Esophagus muscularis mucosa (tissue), 4 donors: ENCODE measurements at regions not wholly inside any gene's neighbourhood (a gene's known extent, or its start where the extent isn't known, plus 50 kb on each side); places are given as distances from the start of the nearest gene placed in this dataset.

Source experiments
- DNase-seq: peaks from one replicate; pipeline ENCODE4 v3.0.0-alpha.2; 2017; ENCODE audit errors: extremely low spot score
- H3K27ac ChIP-seq, 4 donors: fragments of 200-600 bp; sonication (generic); replicated peaks in 1 of 4; 1 replicate in 3 of 4; 2 replicates in 1 of 4; pipeline ENCODE4 v1.5.1; 2016 to 2019; ENCODE audit warnings: mild to moderate bottlenecking in 1 of 4
- H3K27me3 ChIP-seq, 4 donors: fragments of 200-600 bp; sonication (generic); one replicate each; pipeline versions ENCODE4 v1.5.1 to v1.6.0; 2016 to 2019
- H3K36me3 ChIP-seq, 4 donors: fragments of 200-600 bp; sonication (generic); one replicate each; pipeline ENCODE4 v1.5.1; 2016 to 2019
- H3K4me1 ChIP-seq, 4 donors: fragments of 200-600 bp; sonication (generic); one replicate each; pipeline ENCODE4 v1.5.1; 2016 to 2019
- H3K4me3 ChIP-seq, 4 donors: fragments of 200-600 bp; sonication (generic); 1 replicate in 2 of 4; 2 replicates in 2 of 4; pipeline ENCODE4 v1.5.1; 2016 to 2019; ENCODE audit warnings: mild to moderate bottlenecking in 4 of 4, moderate library complexity in 1 of 4
- H3K9me3 ChIP-seq, 4 donors: fragments of 200-600 bp; sonication (generic); 1 replicate in 3 of 4; 2 replicates in 1 of 4; pipeline ENCODE4 v1.5.1; 2016 to 2019
- EP300 ChIP-seq: sonication (generic); formaldehyde crosslinking; IDR thresholded peaks from one replicate; pipeline ENCODE4 v1.6.1; 2017; ENCODE audit warnings: antibody characterized with exemption
- POLR2A ChIP-seq: fragments of 450-650 bp; IDR thresholded peaks from one replicate; pipeline ENCODE4 v1.6.1; 2017; ENCODE audit warnings: antibody characterized with exemption, moderate library complexity, mild to moderate bottlenecking, low read depth
- POLR2AphosphoS5 ChIP-seq, 2 donors: sonication (generic); formaldehyde crosslinking; IDR thresholded peaks; one replicate each; pipeline ENCODE4 v1.6.1; 2017; ENCODE audit warnings: antibody characterized with exemption in 2 of 2
- WGBS: methylation state at CpG from one replicate; pipeline ENCODE4 v1.1.5; 2018; 5-methylcytosine and 5-hydroxymethylcytosine counted together
- intact Hi-C: fragments of 100-400 bp; cut with DNase I; formaldehyde crosslinking; loops from one replicate; pipeline ENCODE4 v1.15.1; 2023
- TF ChIP-seq, protein P1 (sequence below), 3 experiments: fragments of 200-600 bp in 2 of 3; fragments of 450-650 bp in 1 of 3; sonication (generic) in 2 of 3; IDR thresholded peaks; one replicate each; pipeline ENCODE4 v1.5.1; 2017 to 2019; ENCODE audit warnings: antibody characterized with exemption in 3 of 3, mild to moderate bottlenecking in 2 of 3, moderate library complexity in 1 of 3

DNA sequence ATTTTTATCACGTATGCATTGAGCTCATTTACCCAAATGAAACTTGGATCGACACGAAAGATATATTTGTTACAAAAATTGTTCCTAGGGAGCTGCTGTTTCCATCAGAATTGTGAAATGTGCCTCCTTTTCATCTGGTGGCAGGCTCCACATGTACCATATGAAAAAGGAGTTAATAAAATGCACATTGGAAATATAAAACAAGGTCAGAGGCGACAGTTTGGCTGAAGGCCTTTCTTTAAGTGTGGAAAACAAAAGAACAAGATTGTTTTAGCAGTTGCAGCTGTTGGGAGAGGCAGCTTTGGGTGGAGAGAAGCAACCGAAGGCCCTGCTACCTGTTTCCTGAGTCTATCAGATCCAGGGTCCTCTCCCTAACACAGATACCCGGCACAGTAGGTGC lies 334.5 kb upstream of the NT5E start:
- 82% methylated on average over 6 of the region's 6 CpGs for WGBS

DNA sequence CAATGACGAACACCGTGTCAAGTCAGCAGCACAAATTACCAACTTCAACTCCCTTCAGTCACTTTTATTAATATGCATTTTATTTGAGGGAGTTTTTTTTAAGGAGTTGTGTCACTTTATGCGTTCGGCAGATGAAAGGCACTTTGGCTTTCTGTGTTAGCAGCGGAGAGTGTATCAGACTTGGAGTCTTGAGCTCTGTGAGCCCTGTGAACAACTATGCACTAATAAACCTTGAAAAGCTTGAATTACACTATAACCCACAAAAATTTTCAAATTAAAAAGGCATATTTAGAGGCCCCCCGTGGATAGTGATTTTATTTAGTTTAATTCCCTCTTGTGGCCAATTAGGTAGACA lies 335.3 kb upstream of the NT5E start:
- Histone ChIP-seq H3K27ac (peak overlapping the region in 3 of 4 donors; percentile 58 to 68 (median 60)), H3K27me3 (no peaks in the 10 kb centered on the region), H3K9me3 (no peaks in the 10 kb centered on the region), H3K36me3 (no peaks in the 10 kb centered on the region), H3K4me1 (peaks cover 0 to 34% (median 25%) of the 10 kb centered on the region in 4 donors), H3K4me3 (peak overlapping the region; percentile 24 to 49 (median 38))
- no peak for TF ChIP-seq POLR2A
- TF ChIP-seq EP300, result no peak
- TF ChIP-seq POLR2AphosphoS5 (IDR thresholded peaks at IDR 0.05), result no peak
- TF ChIP-seq, protein P1, sequence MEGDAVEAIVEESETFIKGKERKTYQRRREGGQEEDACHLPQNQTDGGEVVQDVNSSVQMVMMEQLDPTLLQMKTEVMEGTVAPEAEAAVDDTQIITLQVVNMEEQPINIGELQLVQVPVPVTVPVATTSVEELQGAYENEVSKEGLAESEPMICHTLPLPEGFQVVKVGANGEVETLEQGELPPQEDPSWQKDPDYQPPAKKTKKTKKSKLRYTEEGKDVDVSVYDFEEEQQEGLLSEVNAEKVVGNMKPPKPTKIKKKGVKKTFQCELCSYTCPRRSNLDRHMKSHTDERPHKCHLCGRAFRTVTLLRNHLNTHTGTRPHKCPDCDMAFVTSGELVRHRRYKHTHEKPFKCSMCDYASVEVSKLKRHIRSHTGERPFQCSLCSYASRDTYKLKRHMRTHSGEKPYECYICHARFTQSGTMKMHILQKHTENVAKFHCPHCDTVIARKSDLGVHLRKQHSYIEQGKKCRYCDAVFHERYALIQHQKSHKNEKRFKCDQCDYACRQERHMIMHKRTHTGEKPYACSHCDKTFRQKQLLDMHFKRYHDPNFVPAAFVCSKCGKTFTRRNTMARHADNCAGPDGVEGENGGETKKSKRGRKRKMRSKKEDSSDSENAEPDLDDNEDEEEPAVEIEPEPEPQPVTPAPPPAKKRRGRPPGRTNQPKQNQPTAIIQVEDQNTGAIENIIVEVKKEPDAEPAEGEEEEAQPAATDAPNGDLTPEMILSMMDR (IDR thresholded peaks at IDR 0.05), result no peak
- intact Hi-C loops, result no loop called here
- 31% methylated on average over 6 of the region's 6 CpGs for WGBS
- DNase-seq, result no peak

More for the DNA sequence above, 334.5 kb upstream of the NT5E start:
- Histone ChIP-seq H3K27ac (no peak overlapping the region), H3K4me3 (no peak overlapping the region), H3K27me3 (no peaks in the 10 kb centered on the region), H3K9me3 (no peaks in the 10 kb centered on the region), H3K36me3 (no peaks in the 10 kb centered on the region), H3K4me1 (peaks cover 0 to 34% (median 25%) of the 10 kb centered on the region in 4 donors)
- TF ChIP-seq, protein P1 (IDR thresholded peaks at IDR 0.05), result no peak
- no peak for TF ChIP-seq EP300
- TF ChIP-seq POLR2A, result no peak
- TF ChIP-seq POLR2AphosphoS5 (IDR thresholded peaks at IDR 0.05), result no peak
- DNase-seq, result no peak
- intact Hi-C loops, result no loop called here

DNA sequence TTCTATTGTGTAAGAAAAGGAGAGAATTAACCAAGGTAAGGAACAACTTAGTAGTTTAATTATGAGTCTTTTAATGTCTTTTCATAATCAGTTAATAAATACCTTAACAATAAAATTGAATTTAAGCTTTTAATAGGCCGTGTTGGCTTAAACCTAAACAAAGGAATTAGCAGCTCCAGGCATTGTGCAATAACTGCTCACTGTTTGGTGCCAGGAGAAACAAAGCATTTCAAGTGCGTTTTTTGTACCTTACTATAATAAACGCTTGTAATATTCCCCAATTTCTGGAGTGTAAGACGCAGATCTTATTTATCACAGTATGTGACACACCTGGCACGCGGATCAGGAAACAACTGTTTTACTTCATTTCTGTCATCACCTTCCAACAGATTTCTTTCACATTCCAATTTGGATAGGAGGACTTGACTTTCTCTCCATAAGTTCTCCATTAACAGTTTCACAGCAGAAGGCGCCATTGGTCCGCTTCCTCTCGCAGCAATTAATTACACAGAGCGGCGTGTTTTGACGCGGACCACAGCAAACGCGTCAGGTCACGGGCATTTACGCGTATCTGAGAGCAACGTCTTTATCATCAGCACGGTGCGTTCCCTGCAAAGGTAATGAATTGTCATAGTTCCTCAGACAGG lies 335.8 kb upstream of the NT5E start:
- Histone ChIP-seq H3K27me3 (no peaks in the 10 kb centered on the region), H3K4me3 (peak overlapping the region; percentile 24 to 49 (median 38)), H3K36me3 (no peaks in the 10 kb centered on the region), H3K9me3 (no peaks in the 10 kb centered on the region), H3K27ac (peak overlapping the region; percentile 54 to 68 (median 59)), H3K4me1 (peaks cover 0 to 34% (median 25%) of the 10 kb centered on the region in 4 donors)
- DNase-seq, result no peak
- intact Hi-C loops, result no loop called here
- WGBS, result 32% methylated on average over 21 of the region's 21 CpGs
- TF ChIP-seq, protein P1 (IDR thresholded peaks at IDR 0.05), result no peak
- TF ChIP-seq POLR2A (no peak), POLR2AphosphoS5 (IDR thresholded peaks at IDR 0.05) (peak; percentile 67 to 74), EP300 (peak; percentile 96)

DNA sequence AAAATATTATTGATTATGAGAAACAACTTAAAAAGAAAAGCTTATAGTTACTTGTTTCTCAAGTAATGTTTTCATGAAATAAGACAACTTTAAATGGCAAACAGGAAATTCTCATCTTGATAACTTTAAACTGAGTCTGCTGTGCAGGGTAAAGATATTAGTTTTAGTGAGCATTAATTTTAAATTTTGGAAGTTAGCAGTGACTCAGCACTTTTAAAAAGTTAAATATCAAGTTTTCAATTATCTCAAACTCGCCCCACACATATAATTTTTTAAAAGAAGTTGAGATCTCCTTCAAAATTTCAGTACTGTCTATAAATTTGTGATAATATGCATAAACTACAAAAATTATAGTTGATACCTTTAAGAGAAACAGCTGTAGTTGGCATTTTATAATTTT lies 337.3 kb upstream of the NT5E start:
- intact Hi-C loops, result no loop called here
- 87% methylated on average over 1 of the region's 1 CpG for WGBS
- DNase-seq, result no peak
- Histone ChIP-seq H3K9me3 (no peaks in the 10 kb centered on the region), H3K4me1 (peaks cover 0 to 34% (median 25%) of the 10 kb centered on the region in 4 donors), H3K27me3 (no peaks in the 10 kb centered on the region), H3K27ac (no peak overlapping the region), H3K36me3 (no peaks in the 10 kb centered on the region), H3K4me3 (no peak overlapping the region)
- TF ChIP-seq POLR2A (no peak), EP300 (no peak), POLR2AphosphoS5 (IDR thresholded peaks at IDR 0.05) (no peak)
- TF ChIP-seq, protein P1 (IDR thresholded peaks at IDR 0.05), result no peak
